Stimulated activated CD8-positive, alpha-beta memory T cell treated with anti-CD3 and anti-CD28 coated beads, Interleukin-15, amount 100 ng/mL, for 24 hours (primary cell): ENCODE measurements at regions not wholly inside any gene's neighbourhood (a gene's known extent, or its start where the extent isn't known, plus 50 kb on each side); places are given as distances from the start of the nearest gene placed in this dataset.

Experiments used
- DNase-seq: peaks from one replicate; pipeline ENCODE4 v3.0.0-alpha.2; 2020; ENCODE audit warnings: low read depth

GRCh38 chr6:163951326-163951725, 536.8 kb downstream of the QKI start:
- DNase-seq, result no peak

- DNase-seq, result no peak
These were observed 535.6 kb downstream of the QKI start for GRCh38 chr6:163950159-163950558.

GRCh38 chr6:163949431-163949830, 534.9 kb downstream of the QKI start:
- no peak for DNase-seq

- no peak for DNase-seq
These were observed 533.7 kb downstream of the QKI start for GRCh38 chr6:163948250-163948649.

- DNase-seq, result no peak
These were observed 532.8 kb downstream of the QKI start for GRCh38 chr6:163947276-163947675.

GRCh38 chr6:163946437-163946836, 531.9 kb downstream of the QKI start:
- no peak for DNase-seq

- no peak for DNase-seq
These were observed 531.3 kb downstream of the QKI start for GRCh38 chr6:163945808-163946207.

GRCh38 chr6:163944897-163945296, 530.4 kb downstream of the QKI start:
- no peak for DNase-seq

GRCh38 chr6:163943607-163944385, 529.3 kb downstream of the QKI start:
- DNase-seq, result no peak

GRCh38 chr6:163942790-163943189, 528.3 kb downstream of the QKI start:
- DNase-seq, result no peak

- DNase-seq, result no peak
These were observed 527.1 kb downstream of the QKI start for GRCh38 chr6:163941624-163941976.

- no peak for DNase-seq
These were observed 526.4 kb downstream of the QKI start for GRCh38 chr6:163940705-163941623.

GRCh38 chr6:163937071-163937470, 522.6 kb downstream of the QKI start:
- no peak for DNase-seq

- DNase-seq, result no peak
These were observed 520.7 kb downstream of the QKI start for GRCh38 chr6:163935158-163935762.

- no peak for DNase-seq
These were observed 515.5 kb downstream of the QKI start for GRCh38 chr6:163930012-163930411.

GRCh38 chr6:163929538-163929937, 515.0 kb downstream of the QKI start:
- no peak for DNase-seq

GRCh38 chr6:163926642-163927041, 512.1 kb downstream of the QKI start:
- DNase-seq, result no peak

- no peak for DNase-seq
These were observed 511.3 kb downstream of the QKI start for GRCh38 chr6:163925839-163926238.

GRCh38 chr6:163923658-163924411, 509.3 kb downstream of the QKI start:
- DNase-seq, result no peak

GRCh38 chr6:163922562-163922961, 508.0 kb downstream of the QKI start:
- DNase-seq, result no peak

- no peak for DNase-seq
These were observed 505.1 kb downstream of the QKI start for GRCh38 chr6:163919652-163920051.
